DOHH2 (cell line): ENCODE measurements at regions not wholly inside any gene's neighbourhood (a gene's known extent, or its start where the extent isn't known, plus 50 kb on each side); places are given as distances from the start of the nearest gene placed in this dataset.

ENCODE experiments used
- H3F3A ChIP-seq: fragments of 200-600 bp; sonication (generic), shearing (Covaris generic); 2 replicates; pipeline ENCODE4 v1.6.0; 2016; ENCODE audit warnings: antibody characterized with exemption, mild to moderate bottlenecking; ENCODE audit not compliant: control insufficient read depth, insufficient read depth
- H3K27ac ChIP-seq: fragments of 200-600 bp; sonication (generic); 2 replicates; pipeline ENCODE4 v1.5.1; 2014; ENCODE audit warnings: low read depth, mild to moderate bottlenecking, low read length, moderate library complexity
- H3K27me3 ChIP-seq: fragments of 200-600 bp; sonication (generic); 2 replicates; pipeline ENCODE4 v1.6.1; 2014; ENCODE audit warnings: mild to moderate bottlenecking, low read length, mixed read lengths; ENCODE audit not compliant: control insufficient read depth
- H3K36me3 ChIP-seq: fragments of 200-600 bp; sonication (generic); 2 replicates; pipeline ENCODE4 v1.6.1; 2014; ENCODE audit warnings: mild to moderate bottlenecking, low read length, moderate library complexity, mixed read lengths; ENCODE audit not compliant: control insufficient read depth
- H3K4me1 ChIP-seq: fragments of 200-600 bp; sonication (generic); 2 replicates; pipeline ENCODE4 v1.6.1; 2014; ENCODE audit warnings: mild to moderate bottlenecking, low read length, mixed read lengths; ENCODE audit not compliant: control insufficient read depth
- H3K4me2 ChIP-seq: fragments of 200-600 bp; sonication (generic); 2 replicates; pipeline ENCODE4 v1.6.0; 2014; ENCODE audit warnings: mild to moderate bottlenecking, low read length, moderate library complexity
- H3K4me3 ChIP-seq: fragments of 200-600 bp; sonication (generic); 2 replicates; pipeline ENCODE4 v1.5.1; 2014; ENCODE audit warnings: mild to moderate bottlenecking, low read length, mixed read lengths
- H3K79me2 ChIP-seq: fragments of 200-600 bp; sonication (generic); 2 replicates; pipeline ENCODE4 v1.6.1; 2014; ENCODE audit warnings: mild to moderate bottlenecking, low read length, mixed read lengths; ENCODE audit not compliant: control insufficient read depth
- H3K9me2 ChIP-seq: fragments of 200-600 bp; sonication (generic); replicated peaks from 2 replicates; pipeline ENCODE4 v1.6.1; 2014; ENCODE audit warnings: mild to moderate bottlenecking, low read length, mixed read lengths; ENCODE audit not compliant: control insufficient read depth
- H3K9me3 ChIP-seq: fragments of 200-600 bp; sonication (generic); 2 replicates; pipeline ENCODE4 v1.6.1; 2014; ENCODE audit warnings: antibody characterized with exemption, low read length, mixed read lengths; ENCODE audit not compliant: control insufficient read depth, insufficient read depth
- H4K20me1 ChIP-seq: fragments of 200-600 bp; sonication (generic); 2 replicates; pipeline ENCODE4 v1.6.0; 2014; ENCODE audit warnings: low read depth, mild to moderate bottlenecking, antibody characterized with exemption, low read length, moderate library complexity; ENCODE audit not compliant: control insufficient read depth, insufficient read depth
- EZH2phosphoT487 ChIP-seq: fragments of 200-600 bp; sonication (generic); IDR thresholded peaks from 2 replicates; pipeline ENCODE4 v1.6.1; 2017; ENCODE audit warnings: borderline replicate concordance, mild to moderate bottlenecking, antibody characterized with exemption, low read length, moderate library complexity, mixed read lengths
- TF ChIP-seq, protein P1 (sequence below): fragments of 200-600 bp; sonication (generic); IDR thresholded peaks from one replicate; pipeline ENCODE4 v1.5.1; 2014; ENCODE audit warnings: antibody characterized with exemption, mild to moderate bottlenecking, low read depth, low read length; ENCODE audit not compliant: poor library complexity, severe bottlenecking

GRCh38 chr22:22816171-22816514, 71.5 kb upstream of the IGLL5 start:
- Histone ChIP-seq H3K9me2 (no peaks in the 10 kb centered on the region), H3K9me3 (no peaks in the 10 kb centered on the region), H3K79me2 (no peaks in the 10 kb centered on the region), H3K4me3 (no peak overlapping the region), H3F3A (no peaks in the 10 kb centered on the region), H3K4me1 (no peaks in the 10 kb centered on the region), H3K4me2 (no peak overlapping the region), H3K27ac (no peak overlapping the region), H3K27me3 (no peaks in the 10 kb centered on the region), H4K20me1 (no peaks in the 10 kb centered on the region), H3K36me3 (no peaks in the 10 kb centered on the region)
- no peak for TF ChIP-seq EZH2phosphoT487
- TF ChIP-seq, protein P1, sequence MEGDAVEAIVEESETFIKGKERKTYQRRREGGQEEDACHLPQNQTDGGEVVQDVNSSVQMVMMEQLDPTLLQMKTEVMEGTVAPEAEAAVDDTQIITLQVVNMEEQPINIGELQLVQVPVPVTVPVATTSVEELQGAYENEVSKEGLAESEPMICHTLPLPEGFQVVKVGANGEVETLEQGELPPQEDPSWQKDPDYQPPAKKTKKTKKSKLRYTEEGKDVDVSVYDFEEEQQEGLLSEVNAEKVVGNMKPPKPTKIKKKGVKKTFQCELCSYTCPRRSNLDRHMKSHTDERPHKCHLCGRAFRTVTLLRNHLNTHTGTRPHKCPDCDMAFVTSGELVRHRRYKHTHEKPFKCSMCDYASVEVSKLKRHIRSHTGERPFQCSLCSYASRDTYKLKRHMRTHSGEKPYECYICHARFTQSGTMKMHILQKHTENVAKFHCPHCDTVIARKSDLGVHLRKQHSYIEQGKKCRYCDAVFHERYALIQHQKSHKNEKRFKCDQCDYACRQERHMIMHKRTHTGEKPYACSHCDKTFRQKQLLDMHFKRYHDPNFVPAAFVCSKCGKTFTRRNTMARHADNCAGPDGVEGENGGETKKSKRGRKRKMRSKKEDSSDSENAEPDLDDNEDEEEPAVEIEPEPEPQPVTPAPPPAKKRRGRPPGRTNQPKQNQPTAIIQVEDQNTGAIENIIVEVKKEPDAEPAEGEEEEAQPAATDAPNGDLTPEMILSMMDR = no peak

DNA sequence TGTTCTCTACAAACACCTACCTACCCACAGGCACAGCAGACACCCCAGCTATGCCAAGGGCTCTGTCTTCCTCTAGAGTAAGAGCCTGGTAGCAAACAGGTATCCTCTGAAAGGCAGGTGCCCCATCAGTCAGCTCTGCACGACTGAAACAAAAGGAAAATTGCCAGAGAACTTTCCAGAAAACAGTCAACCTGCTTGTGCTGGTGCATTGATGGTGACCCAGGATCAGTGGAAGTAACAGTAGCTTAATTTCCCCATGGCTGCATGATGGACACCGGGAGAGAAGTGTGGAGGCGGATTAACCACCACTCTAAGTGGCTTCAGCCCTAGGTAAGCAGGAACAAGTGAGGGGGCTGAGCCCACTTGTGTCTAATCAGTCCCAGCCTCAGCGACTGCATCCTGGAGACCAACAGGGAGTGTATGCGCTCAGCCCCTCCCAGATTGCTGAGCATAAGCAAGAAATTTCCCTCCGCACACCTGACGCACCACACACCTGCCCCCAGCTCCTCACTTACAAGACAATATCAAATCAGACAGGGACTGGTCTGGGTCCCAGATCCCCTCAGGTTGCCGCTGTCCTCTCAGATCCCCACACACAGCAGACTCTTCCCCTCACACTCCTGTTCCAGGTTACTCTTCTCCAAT, 70.7 kb upstream of the IGLL5 start:
- TF ChIP-seq EZH2phosphoT487 = no peak
- TF ChIP-seq, protein P1 = no peak
- Histone ChIP-seq H3K27ac (no peak overlapping the region), H4K20me1 (no peaks in the 10 kb centered on the region), H3K9me2 (no peaks in the 10 kb centered on the region), H3F3A (no peaks in the 10 kb centered on the region), H3K4me2 (no peak overlapping the region), H3K4me1 (no peaks in the 10 kb centered on the region), H3K27me3 (no peaks in the 10 kb centered on the region), H3K79me2 (no peaks in the 10 kb centered on the region), H3K4me3 (no peak overlapping the region), H3K36me3 (no peaks in the 10 kb centered on the region), H3K9me3 (no peaks in the 10 kb centered on the region)

- TF ChIP-seq, protein P1 = no peak
- no peak for TF ChIP-seq EZH2phosphoT487
- Histone ChIP-seq H3K36me3 (no peaks in the 10 kb centered on the region), H3K79me2 (no peaks in the 10 kb centered on the region), H3K4me3 (no peak overlapping the region), H3F3A (no peaks in the 10 kb centered on the region), H4K20me1 (no peaks in the 10 kb centered on the region), H3K27me3 (no peaks in the 10 kb centered on the region), H3K4me2 (no peak overlapping the region), H3K27ac (no peak overlapping the region), H3K9me3 (no peaks in the 10 kb centered on the region), H3K9me2 (no peaks in the 10 kb centered on the region), H3K4me1 (no peaks in the 10 kb centered on the region)
Observed at GRCh38 chr22:22817468-22818201, 70.0 kb upstream of the IGLL5 start.
